Liver (tissue), 3 donors: ENCODE measurements at regions not wholly inside any gene's neighbourhood (a gene's known extent, or its start where the extent isn't known, plus 50 kb on each side); places are given as distances from the start of the nearest gene placed in this dataset.

ENCODE experiments used
- EGR1 ChIP-seq, 2 donors: IDR thresholded peaks; 2 replicates each; pipeline ENCODE4 v1.6.1; 2016 to 2018; ENCODE audit warnings: antibody characterized with exemption in 2 of 2, low read depth in 2 of 2
- FOXA1 ChIP-seq: IDR thresholded peaks from 2 replicates; pipeline ENCODE4 v1.6.1; 2016; ENCODE audit warnings: antibody characterized with exemption
- HNF4G ChIP-seq: IDR thresholded peaks from 2 replicates; pipeline ENCODE4 v1.6.1; 2016; ENCODE audit warnings: antibody characterized with exemption
- JUND ChIP-seq, 2 donors: IDR thresholded peaks; 2 replicates each; pipeline ENCODE4 v1.6.1; 2016; ENCODE audit warnings: antibody characterized with exemption in 2 of 2
- RAD21 ChIP-seq, 2 donors: IDR thresholded peaks; 2 replicates each; pipeline ENCODE4 v1.6.1; 2016; ENCODE audit warnings: antibody characterized with exemption in 2 of 2, mild to moderate bottlenecking in 2 of 2
- RXRA ChIP-seq, 2 donors: IDR thresholded peaks; 2 replicates each; pipeline ENCODE4 v1.6.1; 2017 to 2018; ENCODE audit warnings: antibody characterized with exemption in 2 of 2, mild to moderate bottlenecking in 1 of 2
- SP1 ChIP-seq: IDR thresholded peaks from 2 replicates; pipeline ENCODE4 v1.6.1; 2018; ENCODE audit warnings: antibody characterized with exemption, mild to moderate bottlenecking
- TAF1 ChIP-seq: conservative IDR thresholded peaks from 2 replicates; pipeline ENCODE4 v1.6.1; 2016; ENCODE audit warnings: antibody characterized with exemption, mild to moderate bottlenecking
- TF ChIP-seq, protein P1 (sequence below): fragments of 150-350 bp; IDR thresholded peaks from 2 replicates; pipeline ENCODE4 v1.5.1; 2017; ENCODE audit warnings: improper control_type of control experiment, low read depth, low read length; ENCODE audit not compliant: missing input control
- TF ChIP-seq, protein P2 (sequence below): IDR thresholded peaks from 2 replicates; pipeline ENCODE4 v1.6.1; 2016; ENCODE audit warnings: antibody characterized with exemption
- TF ChIP-seq, protein P3 (sequence below): IDR thresholded peaks from 2 replicates; pipeline ENCODE4 v1.6.1; 2016; ENCODE audit warnings: antibody characterized with exemption, mild to moderate bottlenecking
- TF ChIP-seq, protein P4 (sequence below): IDR thresholded peaks from 2 replicates; pipeline ENCODE4 v1.6.1; 2016; ENCODE audit warnings: antibody characterized with exemption
- TF ChIP-seq, protein P5 (sequence below): IDR thresholded peaks from 2 replicates; pipeline ENCODE4 v1.6.1; 2016; ENCODE audit warnings: antibody characterized with exemption
- donor health status: healthy.
- donor health status: healthy.

DNA sequence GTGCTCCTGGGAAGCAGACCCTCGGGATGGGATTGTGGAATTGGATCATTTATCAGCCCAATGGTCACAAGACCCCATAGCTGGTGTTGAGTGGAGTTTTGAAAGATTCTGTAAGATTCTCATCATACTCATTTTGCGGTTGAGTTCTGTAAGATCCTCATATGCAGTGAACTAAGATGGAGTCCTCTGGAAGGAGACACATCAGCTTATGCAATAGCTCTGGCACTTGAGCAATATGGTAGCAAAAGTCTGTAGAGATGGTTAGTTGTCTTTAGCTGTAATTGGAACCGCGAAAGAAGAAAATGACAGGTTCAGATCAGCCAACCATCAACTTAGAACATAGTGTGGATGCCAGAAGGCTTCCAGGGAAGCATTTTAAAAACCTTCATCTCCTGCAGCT is 184.5 kb upstream of the TSC22D2 start:
- TF ChIP-seq, protein P1, sequence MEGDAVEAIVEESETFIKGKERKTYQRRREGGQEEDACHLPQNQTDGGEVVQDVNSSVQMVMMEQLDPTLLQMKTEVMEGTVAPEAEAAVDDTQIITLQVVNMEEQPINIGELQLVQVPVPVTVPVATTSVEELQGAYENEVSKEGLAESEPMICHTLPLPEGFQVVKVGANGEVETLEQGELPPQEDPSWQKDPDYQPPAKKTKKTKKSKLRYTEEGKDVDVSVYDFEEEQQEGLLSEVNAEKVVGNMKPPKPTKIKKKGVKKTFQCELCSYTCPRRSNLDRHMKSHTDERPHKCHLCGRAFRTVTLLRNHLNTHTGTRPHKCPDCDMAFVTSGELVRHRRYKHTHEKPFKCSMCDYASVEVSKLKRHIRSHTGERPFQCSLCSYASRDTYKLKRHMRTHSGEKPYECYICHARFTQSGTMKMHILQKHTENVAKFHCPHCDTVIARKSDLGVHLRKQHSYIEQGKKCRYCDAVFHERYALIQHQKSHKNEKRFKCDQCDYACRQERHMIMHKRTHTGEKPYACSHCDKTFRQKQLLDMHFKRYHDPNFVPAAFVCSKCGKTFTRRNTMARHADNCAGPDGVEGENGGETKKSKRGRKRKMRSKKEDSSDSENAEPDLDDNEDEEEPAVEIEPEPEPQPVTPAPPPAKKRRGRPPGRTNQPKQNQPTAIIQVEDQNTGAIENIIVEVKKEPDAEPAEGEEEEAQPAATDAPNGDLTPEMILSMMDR = no peak
- TF ChIP-seq FOXA1 (no peak), TAF1 (no peak), RAD21 (IDR thresholded peaks at IDR 0.05) (no peak), RXRA (IDR thresholded peaks at IDR 0.05) (no peak), SP1 (no peak), EGR1 (IDR thresholded peaks at IDR 0.05; ENCODE audit: low read depth in 2 of 2) (no peak), JUND (IDR thresholded peaks at IDR 0.05) (no peak), HNF4G (no peak)
- TF ChIP-seq, protein P2, sequence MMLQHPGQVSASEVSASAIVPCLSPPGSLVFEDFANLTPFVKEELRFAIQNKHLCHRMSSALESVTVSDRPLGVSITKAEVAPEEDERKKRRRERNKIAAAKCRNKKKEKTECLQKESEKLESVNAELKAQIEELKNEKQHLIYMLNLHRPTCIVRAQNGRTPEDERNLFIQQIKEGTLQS = no peak
- TF ChIP-seq, protein P3, sequence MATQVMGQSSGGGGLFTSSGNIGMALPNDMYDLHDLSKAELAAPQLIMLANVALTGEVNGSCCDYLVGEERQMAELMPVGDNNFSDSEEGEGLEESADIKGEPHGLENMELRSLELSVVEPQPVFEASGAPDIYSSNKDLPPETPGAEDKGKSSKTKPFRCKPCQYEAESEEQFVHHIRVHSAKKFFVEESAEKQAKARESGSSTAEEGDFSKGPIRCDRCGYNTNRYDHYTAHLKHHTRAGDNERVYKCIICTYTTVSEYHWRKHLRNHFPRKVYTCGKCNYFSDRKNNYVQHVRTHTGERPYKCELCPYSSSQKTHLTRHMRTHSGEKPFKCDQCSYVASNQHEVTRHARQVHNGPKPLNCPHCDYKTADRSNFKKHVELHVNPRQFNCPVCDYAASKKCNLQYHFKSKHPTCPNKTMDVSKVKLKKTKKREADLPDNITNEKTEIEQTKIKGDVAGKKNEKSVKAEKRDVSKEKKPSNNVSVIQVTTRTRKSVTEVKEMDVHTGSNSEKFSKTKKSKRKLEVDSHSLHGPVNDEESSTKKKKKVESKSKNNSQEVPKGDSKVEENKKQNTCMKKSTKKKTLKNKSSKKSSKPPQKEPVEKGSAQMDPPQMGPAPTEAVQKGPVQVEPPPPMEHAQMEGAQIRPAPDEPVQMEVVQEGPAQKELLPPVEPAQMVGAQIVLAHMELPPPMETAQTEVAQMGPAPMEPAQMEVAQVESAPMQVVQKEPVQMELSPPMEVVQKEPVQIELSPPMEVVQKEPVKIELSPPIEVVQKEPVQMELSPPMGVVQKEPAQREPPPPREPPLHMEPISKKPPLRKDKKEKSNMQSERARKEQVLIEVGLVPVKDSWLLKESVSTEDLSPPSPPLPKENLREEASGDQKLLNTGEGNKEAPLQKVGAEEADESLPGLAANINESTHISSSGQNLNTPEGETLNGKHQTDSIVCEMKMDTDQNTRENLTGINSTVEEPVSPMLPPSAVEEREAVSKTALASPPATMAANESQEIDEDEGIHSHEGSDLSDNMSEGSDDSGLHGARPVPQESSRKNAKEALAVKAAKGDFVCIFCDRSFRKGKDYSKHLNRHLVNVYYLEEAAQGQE = no peak
- TF ChIP-seq, protein P4, sequence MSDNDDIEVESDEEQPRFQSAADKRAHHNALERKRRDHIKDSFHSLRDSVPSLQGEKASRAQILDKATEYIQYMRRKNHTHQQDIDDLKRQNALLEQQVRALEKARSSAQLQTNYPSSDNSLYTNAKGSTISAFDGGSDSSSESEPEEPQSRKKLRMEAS = no peak
- TF ChIP-seq, protein P5, sequence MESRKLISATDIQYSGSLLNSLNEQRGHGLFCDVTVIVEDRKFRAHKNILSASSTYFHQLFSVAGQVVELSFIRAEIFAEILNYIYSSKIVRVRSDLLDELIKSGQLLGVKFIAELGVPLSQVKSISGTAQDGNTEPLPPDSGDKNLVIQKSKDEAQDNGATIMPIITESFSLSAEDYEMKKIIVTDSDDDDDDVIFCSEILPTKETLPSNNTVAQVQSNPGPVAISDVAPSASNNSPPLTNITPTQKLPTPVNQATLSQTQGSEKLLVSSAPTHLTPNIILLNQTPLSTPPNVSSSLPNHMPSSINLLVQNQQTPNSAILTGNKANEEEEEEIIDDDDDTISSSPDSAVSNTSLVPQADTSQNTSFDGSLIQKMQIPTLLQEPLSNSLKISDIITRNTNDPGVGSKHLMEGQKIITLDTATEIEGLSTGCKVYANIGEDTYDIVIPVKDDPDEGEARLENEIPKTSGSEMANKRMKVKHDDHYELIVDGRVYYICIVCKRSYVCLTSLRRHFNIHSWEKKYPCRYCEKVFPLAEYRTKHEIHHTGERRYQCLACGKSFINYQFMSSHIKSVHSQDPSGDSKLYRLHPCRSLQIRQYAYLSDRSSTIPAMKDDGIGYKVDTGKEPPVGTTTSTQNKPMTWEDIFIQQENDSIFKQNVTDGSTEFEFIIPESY = no peak
